HCT116 (cell line): ENCODE measurements at regions not wholly inside any gene's neighbourhood (a gene's known extent, or its start where the extent isn't known, plus 50 kb on each side); places are given as distances from the start of the nearest gene placed in this dataset.

Experiments used
- ATAC-seq: fragments of 200-7000 bp; cut with Tn5 transposase; 2 replicates; pipeline ENCODE4 v1.9.1; 2020; ENCODE audit warnings: mild to moderate bottlenecking, moderate library complexity
- BruUV-seq: library from RNA; stranded (reverse); fragments of 400-500 nt; replicated peaks from 2 replicates; lab custom pipeline; 2021; lab: Mats Ljungman, UMichigan
- CTCF ChIA-PET: fragments of 300-600 bp; sonication (Branson Sonifier 250); formaldehyde crosslinking; loops from one replicate; lab custom pipeline; 2021; ENCODE audit warnings: antibody characterized with exemption; lab: Charles Lee
- POLR2A ChIA-PET: fragments of 300-600, 350-600 bp; sonication (Branson Sonifier 250); formaldehyde crosslinking; loops from one replicate; lab custom pipeline; 2021; ENCODE audit warnings: antibody characterized with exemption; lab: Charles Lee
- RAD21 ChIA-PET, 2 experiments: fragments of 300-600 bp; sonication (Branson Sonifier 250); formaldehyde crosslinking; loops; one replicate each; lab custom pipeline; 2023; ENCODE audit warnings: low total read pairs in 2 of 2; ENCODE audit not compliant: uncharacterized antibody in 2 of 2, unreplicated experiment in 2 of 2, low non-redundant PET in 1 of 2; lab: Charles Lee
- DNase-seq: peaks from one replicate; pipeline ENCODE4 v3.0.0-alpha.2; 2010; ENCODE audit warnings: low read depth, low spot score
- H2AFZ ChIP-seq: fragments of 200-600 bp; shearing (Covaris generic), sonication (generic); 2 replicates; pipeline ENCODE4 v1.6.1; 2017; ENCODE audit warnings: low read depth, mixed run types, mixed read lengths, antibody characterized with exemption, low read length; ENCODE audit not compliant: poor library complexity, severe bottlenecking
- H3K27ac ChIP-seq: 2 replicates; pipeline ENCODE4 v1.5.1; 2012; ENCODE audit warnings: low read depth, low read length
- H3K27me3 ChIP-seq: fragments of 200-600 bp; sonication (generic); 2 replicates; pipeline ENCODE4 v1.6.1; 2016; ENCODE audit warnings: mixed run types, low read length, mixed read lengths; ENCODE audit not compliant: insufficient read depth
- H3K36me3 ChIP-seq, 2 experiments: fragments of 200-500 bp in 1 of 2; fragments of 200-600 bp in 1 of 2; sonication (Bioruptor generic) in 1 of 2; sonication (generic) in 1 of 2; 2 replicates each; pipeline versions ENCODE4 v1.5.1 to v1.6.1; 2014 to 2016; ENCODE audit warnings: low read length in 2 of 2, inconsistent platforms in 1 of 2, mixed read lengths in 1 of 2, mixed run types in 1 of 2; ENCODE audit not compliant: insufficient read depth in 2 of 2, control insufficient read depth in 1 of 2
- H3K4me1 ChIP-seq, 2 experiments: fragments of 200-600 bp in 1 of 2; sonication (generic) in 1 of 2; 2 replicates each; pipeline versions ENCODE4 v1.5.1 to v1.6.1; 2012 to 2017; ENCODE audit warnings: low read length in 2 of 2, inconsistent platforms in 1 of 2, mild to moderate bottlenecking in 1 of 2, mixed read lengths in 1 of 2, mixed run types in 1 of 2, moderate library complexity in 1 of 2; ENCODE audit not compliant: insufficient read depth in 2 of 2, control insufficient read depth in 1 of 2
- H3K4me2 ChIP-seq: fragments of 200-600 bp; sonication (generic); 2 replicates; pipeline ENCODE4 v1.6.1; 2017; ENCODE audit warnings: mixed run types, low read length, mixed read lengths
- H3K4me3 ChIP-seq, 2 experiments: fragments of 200-600 bp in 1 of 2; sonication (generic) in 1 of 2; replicated peaks in 1 of 2; 2 replicates each; pipeline ENCODE4 v1.5.1; 2011 to 2016; ENCODE audit warnings: low read length in 2 of 2, control low read depth in 1 of 2, low read depth in 1 of 2, mild to moderate bottlenecking in 1 of 2, mixed read lengths in 1 of 2, mixed run types in 1 of 2
- H3K79me2 ChIP-seq: fragments of 200-600 bp; sonication (generic); 2 replicates; pipeline ENCODE4 v1.6.1; 2017; ENCODE audit warnings: mild to moderate bottlenecking, mixed run types, low read length, moderate library complexity, mixed read lengths; ENCODE audit not compliant: insufficient read depth
- H3K9ac ChIP-seq: fragments of 200-600 bp; sonication (generic); 2 replicates; pipeline ENCODE4 v1.6.1; 2016; ENCODE audit warnings: low read length, mixed read lengths
- H3K9me2 ChIP-seq: fragments of 200-600 bp; sonication (generic), shearing (Covaris generic); 2 replicates; pipeline ENCODE4 v1.6.1; 2017; ENCODE audit warnings: mixed run types, mild to moderate bottlenecking, moderate library complexity; ENCODE audit not compliant: insufficient read depth
- H3K9me3 ChIP-seq, 2 experiments: fragments of 200-500 bp in 1 of 2; fragments of 200-600 bp in 1 of 2; sonication (Bioruptor generic) in 1 of 2; sonication (generic) in 1 of 2; 2 replicates each; pipeline ENCODE4 v1.6.1; 2014 to 2017; ENCODE audit warnings: low read length in 2 of 2, mixed read lengths in 2 of 2, inconsistent platforms in 1 of 2, low read depth in 1 of 2, mild to moderate bottlenecking in 1 of 2, mixed run types in 1 of 2, moderate library complexity in 1 of 2; ENCODE audit not compliant: control insufficient read depth in 1 of 2, insufficient read depth in 1 of 2
- H4K20me1 ChIP-seq: fragments of 200-600 bp; sonication (generic), shearing (Covaris generic); 2 replicates; pipeline ENCODE4 v1.6.1; 2017; ENCODE audit warnings: mixed run types, mild to moderate bottlenecking, moderate library complexity; ENCODE audit not compliant: insufficient read depth
- CBX3 ChIP-seq: IDR thresholded peaks from 2 replicates; pipeline ENCODE4 v1.6.1; 2012; ENCODE audit warnings: low read depth
- CEBPB ChIP-seq: IDR thresholded peaks from 2 replicates; pipeline ENCODE4 v1.6.1; 2012; ENCODE audit warnings: low read depth
- EGR1 ChIP-seq: IDR thresholded peaks from 2 replicates; pipeline ENCODE4 v1.6.1; 2012; ENCODE audit warnings: low read depth
- ELF1 ChIP-seq: IDR thresholded peaks from 2 replicates; pipeline ENCODE4 v1.6.1; 2012; ENCODE audit warnings: low read depth, borderline replicate concordance
- EZH2 ChIP-seq: fragments of 200-600 bp; sonication (generic); IDR thresholded peaks from 2 replicates; pipeline ENCODE4 v1.6.1; 2017; ENCODE audit warnings: antibody characterized with exemption, mixed run types
- FOSL1 ChIP-seq: IDR thresholded peaks from 2 replicates; pipeline ENCODE4 v1.6.1; 2012; ENCODE audit warnings: low read depth
- JUND ChIP-seq: IDR thresholded peaks from 2 replicates; pipeline ENCODE4 v1.6.1; 2012
- POLR2A ChIP-seq: IDR thresholded peaks from 2 replicates; pipeline ENCODE4 v1.7.0; 2011; ENCODE audit warnings: borderline replicate concordance; ENCODE audit not compliant: insufficient read depth, insufficient read length; ENCODE audit errors: extremely low read depth
- POLR2AphosphoS5 ChIP-seq: IDR thresholded peaks from 2 replicates; pipeline ENCODE4 v1.6.1; 2011; ENCODE audit warnings: mild to moderate bottlenecking, low read depth, low read length, moderate library complexity
- SP1 ChIP-seq: IDR thresholded peaks from 2 replicates; pipeline ENCODE4 v1.6.1; 2012; ENCODE audit warnings: low read depth
- SRF ChIP-seq: IDR thresholded peaks from 2 replicates; pipeline ENCODE4 v1.6.1; 2012; ENCODE audit warnings: low read depth
- TCF7L2 ChIP-seq: IDR thresholded peaks from 2 replicates; pipeline ENCODE4 v1.7.0; 2011; ENCODE audit warnings: borderline replicate concordance, inconsistent platforms; ENCODE audit not compliant: insufficient read depth, insufficient read length; ENCODE audit errors: extremely low read depth
- YY1 ChIP-seq: IDR thresholded peaks from 2 replicates; pipeline ENCODE4 v1.6.1; 2011; ENCODE audit warnings: low read length, low read depth, moderate library complexity, mild to moderate bottlenecking; ENCODE audit not compliant: insufficient replicate concordance; ENCODE audit errors: extremely low read depth
- ZFX ChIP-seq: fragments of 450-650 bp; IDR thresholded peaks from 2 replicates; pipeline ENCODE4 v1.6.1; 2017
- ZNF274 ChIP-seq: fragments of 200-500 bp; sonication (Bioruptor generic); IDR thresholded peaks from 2 replicates; pipeline ENCODE4 v1.6.1; 2014; ENCODE audit warnings: mild to moderate bottlenecking, low read depth, low read length, inconsistent platforms
- intact Hi-C: fragments of 100-400 bp; cut with micrococcal nuclease; formaldehyde crosslinking; loops from 2 replicates; pipeline ENCODE4 v1.10.0; 2022
- TF ChIP-seq, protein P1 (sequence below), 3 experiments: fragments of 200-600 bp in 1 of 3; sonication (generic) in 1 of 3; IDR thresholded peaks in 2 of 3; conservative IDR thresholded peaks in 1 of 3; 2 replicates each; pipeline ENCODE4 v1.5.1; 2012 to 2017; ENCODE audit warnings: low read depth in 2 of 3, low read length in 2 of 3, antibody characterized with exemption in 1 of 3, borderline replicate concordance in 1 of 3, control low read depth in 1 of 3, mild to moderate bottlenecking in 1 of 3, mixed read lengths in 1 of 3, mixed run types in 1 of 3, moderate library complexity in 1 of 3; ENCODE audit not compliant: insufficient read depth in 1 of 3
- TF ChIP-seq, protein P2 (sequence below): IDR thresholded peaks from 2 replicates; pipeline ENCODE4 v1.6.1; 2012
- TF ChIP-seq, protein P3 (sequence below): IDR thresholded peaks from 2 replicates; pipeline ENCODE4 v1.6.1; 2012; ENCODE audit warnings: low read depth
- TF ChIP-seq, protein P4 (sequence below): IDR thresholded peaks from 2 replicates; pipeline ENCODE4 v1.6.1; 2012

DNA sequence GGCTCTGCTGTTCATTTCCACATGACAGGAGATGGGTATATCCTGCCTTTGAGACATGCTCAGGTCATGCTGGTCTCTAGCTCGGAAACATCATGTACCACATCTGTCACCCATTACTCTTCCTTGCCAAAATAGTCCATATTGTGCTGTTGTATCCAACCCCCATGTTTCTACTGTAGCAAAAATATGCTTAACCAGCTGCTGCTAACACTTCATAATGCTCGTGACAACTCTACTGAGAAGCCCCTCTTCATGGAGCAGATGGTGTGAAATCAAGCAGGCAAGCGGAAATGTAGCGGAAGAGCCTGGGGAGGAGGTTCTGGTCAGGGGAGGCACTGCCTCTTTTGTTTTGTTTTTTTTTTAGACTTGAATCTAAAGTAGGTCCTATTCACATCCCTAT is 82.9 kb downstream of the NPY start:
- RAD21 ChIA-PET = no interaction called here
- H3K4me3 ChIP-seq = no peak overlapping the region
- CTCF ChIA-PET = no interaction called here

DNA sequence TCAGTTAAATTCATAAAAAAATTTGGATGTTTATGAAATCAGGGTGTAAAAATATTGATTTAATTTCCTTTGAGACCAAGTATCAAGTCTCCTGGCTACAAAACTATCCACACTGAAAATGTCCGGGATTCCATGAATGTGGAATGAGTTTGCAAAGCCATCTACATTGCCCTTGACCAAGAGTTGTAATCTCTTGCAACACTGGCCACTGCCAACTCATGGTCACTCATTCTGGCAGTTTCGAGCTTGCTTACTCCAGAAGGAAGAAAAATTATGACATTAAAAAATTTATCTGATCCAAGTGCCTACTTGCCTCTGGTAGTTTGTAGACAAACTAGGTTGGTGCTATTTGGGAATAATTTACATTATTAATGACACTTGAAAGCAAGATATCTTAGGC is 84.2 kb downstream of the NPY start:
- no peak overlapping the region for H3K9ac ChIP-seq
- CTCF ChIA-PET = no interaction called here
- H3K4me3 ChIP-seq = no peak overlapping the region
- H3K27ac ChIP-seq = no peak overlapping the region
- no peaks in the 10 kb centered on the region for H3K4me1 ChIP-seq
- H2AFZ ChIP-seq = no peak overlapping the region
- no peaks in the 10 kb centered on the region for H3K27me3 ChIP-seq
- RAD21 ChIA-PET = no interaction called here
- H3K9me3 ChIP-seq = no peaks in the 10 kb centered on the region
- H3K9me2 ChIP-seq = no peaks in the 10 kb centered on the region
- POLR2A ChIA-PET = no interaction called here
- ATAC-seq (no peak), DNase-seq (no peak)
- BruUV-seq = no TSS peak
- intact Hi-C loops = no loop called here
- H3K4me2 ChIP-seq = no peak overlapping the region
- H3K79me2 ChIP-seq = no peaks in the 10 kb centered on the region
- no peaks in the 10 kb centered on the region for H3K36me3 ChIP-seq
- no peaks in the 10 kb centered on the region for H4K20me1 ChIP-seq
- TF ChIP-seq POLR2A = no peak
- TF ChIP-seq, protein P1, sequence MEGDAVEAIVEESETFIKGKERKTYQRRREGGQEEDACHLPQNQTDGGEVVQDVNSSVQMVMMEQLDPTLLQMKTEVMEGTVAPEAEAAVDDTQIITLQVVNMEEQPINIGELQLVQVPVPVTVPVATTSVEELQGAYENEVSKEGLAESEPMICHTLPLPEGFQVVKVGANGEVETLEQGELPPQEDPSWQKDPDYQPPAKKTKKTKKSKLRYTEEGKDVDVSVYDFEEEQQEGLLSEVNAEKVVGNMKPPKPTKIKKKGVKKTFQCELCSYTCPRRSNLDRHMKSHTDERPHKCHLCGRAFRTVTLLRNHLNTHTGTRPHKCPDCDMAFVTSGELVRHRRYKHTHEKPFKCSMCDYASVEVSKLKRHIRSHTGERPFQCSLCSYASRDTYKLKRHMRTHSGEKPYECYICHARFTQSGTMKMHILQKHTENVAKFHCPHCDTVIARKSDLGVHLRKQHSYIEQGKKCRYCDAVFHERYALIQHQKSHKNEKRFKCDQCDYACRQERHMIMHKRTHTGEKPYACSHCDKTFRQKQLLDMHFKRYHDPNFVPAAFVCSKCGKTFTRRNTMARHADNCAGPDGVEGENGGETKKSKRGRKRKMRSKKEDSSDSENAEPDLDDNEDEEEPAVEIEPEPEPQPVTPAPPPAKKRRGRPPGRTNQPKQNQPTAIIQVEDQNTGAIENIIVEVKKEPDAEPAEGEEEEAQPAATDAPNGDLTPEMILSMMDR (IDR thresholded peaks at IDR 0.05 in 2 of 3, conservative IDR thresholded peaks at IDR 0.05 in 1 of 3; ENCODE audit: borderline replicate concordance in 1 of 3, insufficient read depth in 1 of 3, low read depth in 2 of 3, low read length in 2 of 3) = no peak
- TF ChIP-seq ZNF274 = no peak
- TF ChIP-seq EGR1 = no peak
- TF ChIP-seq, protein P2, sequence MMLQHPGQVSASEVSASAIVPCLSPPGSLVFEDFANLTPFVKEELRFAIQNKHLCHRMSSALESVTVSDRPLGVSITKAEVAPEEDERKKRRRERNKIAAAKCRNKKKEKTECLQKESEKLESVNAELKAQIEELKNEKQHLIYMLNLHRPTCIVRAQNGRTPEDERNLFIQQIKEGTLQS = no peak
- TF ChIP-seq ZFX = no peak
- no peak for TF ChIP-seq POLR2AphosphoS5
- TF ChIP-seq, protein P3, sequence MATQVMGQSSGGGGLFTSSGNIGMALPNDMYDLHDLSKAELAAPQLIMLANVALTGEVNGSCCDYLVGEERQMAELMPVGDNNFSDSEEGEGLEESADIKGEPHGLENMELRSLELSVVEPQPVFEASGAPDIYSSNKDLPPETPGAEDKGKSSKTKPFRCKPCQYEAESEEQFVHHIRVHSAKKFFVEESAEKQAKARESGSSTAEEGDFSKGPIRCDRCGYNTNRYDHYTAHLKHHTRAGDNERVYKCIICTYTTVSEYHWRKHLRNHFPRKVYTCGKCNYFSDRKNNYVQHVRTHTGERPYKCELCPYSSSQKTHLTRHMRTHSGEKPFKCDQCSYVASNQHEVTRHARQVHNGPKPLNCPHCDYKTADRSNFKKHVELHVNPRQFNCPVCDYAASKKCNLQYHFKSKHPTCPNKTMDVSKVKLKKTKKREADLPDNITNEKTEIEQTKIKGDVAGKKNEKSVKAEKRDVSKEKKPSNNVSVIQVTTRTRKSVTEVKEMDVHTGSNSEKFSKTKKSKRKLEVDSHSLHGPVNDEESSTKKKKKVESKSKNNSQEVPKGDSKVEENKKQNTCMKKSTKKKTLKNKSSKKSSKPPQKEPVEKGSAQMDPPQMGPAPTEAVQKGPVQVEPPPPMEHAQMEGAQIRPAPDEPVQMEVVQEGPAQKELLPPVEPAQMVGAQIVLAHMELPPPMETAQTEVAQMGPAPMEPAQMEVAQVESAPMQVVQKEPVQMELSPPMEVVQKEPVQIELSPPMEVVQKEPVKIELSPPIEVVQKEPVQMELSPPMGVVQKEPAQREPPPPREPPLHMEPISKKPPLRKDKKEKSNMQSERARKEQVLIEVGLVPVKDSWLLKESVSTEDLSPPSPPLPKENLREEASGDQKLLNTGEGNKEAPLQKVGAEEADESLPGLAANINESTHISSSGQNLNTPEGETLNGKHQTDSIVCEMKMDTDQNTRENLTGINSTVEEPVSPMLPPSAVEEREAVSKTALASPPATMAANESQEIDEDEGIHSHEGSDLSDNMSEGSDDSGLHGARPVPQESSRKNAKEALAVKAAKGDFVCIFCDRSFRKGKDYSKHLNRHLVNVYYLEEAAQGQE = no peak
- no peak for TF ChIP-seq CBX3
- no peak for TF ChIP-seq CEBPB
- no peak for TF ChIP-seq SRF

More for the DNA sequence above, 82.9 kb downstream of the NPY start:
- Histone ChIP-seq H3K9me3 (no peaks in the 10 kb centered on the region), H3K36me3 (no peaks in the 10 kb centered on the region), H3K79me2 (no peaks in the 10 kb centered on the region), H3K4me1 (no peaks in the 10 kb centered on the region), H2AFZ (no peak overlapping the region), H3K4me2 (no peak overlapping the region), H3K27ac (no peak overlapping the region), H4K20me1 (no peaks in the 10 kb centered on the region), H3K27me3 (no peaks in the 10 kb centered on the region)
- intact Hi-C loops = no loop called here
- ATAC-seq (no peak), DNase-seq (no peak)
- BruUV-seq = no TSS peak
- TF ChIP-seq CBX3 (no peak), YY1 (no peak), ZNF274 (no peak), POLR2A (no peak), JUND (no peak), FOSL1 (no peak), EGR1 (no peak), SP1 (no peak), CEBPB (no peak), SRF (no peak), EZH2 (no peak), TCF7L2 (no peak), ELF1 (no peak), ZFX (no peak)
- TF ChIP-seq, protein P4, sequence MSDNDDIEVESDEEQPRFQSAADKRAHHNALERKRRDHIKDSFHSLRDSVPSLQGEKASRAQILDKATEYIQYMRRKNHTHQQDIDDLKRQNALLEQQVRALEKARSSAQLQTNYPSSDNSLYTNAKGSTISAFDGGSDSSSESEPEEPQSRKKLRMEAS = no peak
- TF ChIP-seq, all 23 proteins: peak for 0
- POLR2A ChIA-PET = no interaction called here
- H3K9ac ChIP-seq = no peak overlapping the region
- H3K9me2 ChIP-seq = no peaks in the 10 kb centered on the region
